HPDE6-E6E7 (cell line): ENCODE measurements at regions not wholly inside any gene's neighbourhood (a gene's known extent, or its start where the extent isn't known, plus 50 kb on each side); places are given as distances from the start of the nearest gene placed in this dataset.
"Not testable (repeated sequence)": the region's sequence is repeated elsewhere in the genome, so short reads cannot be mapped to it uniquely, and the experiment has no call there.

Source experiments
- DNase-seq: peaks from one replicate; pipeline ENCODE4 v3.0.0; 2011; ENCODE audit warnings: missing footprints; ENCODE audit errors: extremely low spot score

GRCh38 chr2:72078773-72079172, 68.9 kb downstream of the CYP26B1 start:
- DNase-seq = no peak

- no peak for DNase-seq
Measured at GRCh38 chr2:72077702-72078169, 69.9 kb downstream of the CYP26B1 start.

GRCh38 chr2:72073373-72073772, 74.3 kb downstream of the CYP26B1 start:
- not testable (repeated sequence) for DNase-seq

- not testable (repeated sequence) for DNase-seq
Measured at GRCh38 chr2:72064197-72064596, 83.5 kb downstream of the CYP26B1 start.

GRCh38 chr2:72062336-72062735, 85.3 kb downstream of the CYP26B1 start:
- no peak for DNase-seq

- DNase-seq = no peak
Measured at GRCh38 chr2:72057308-72057707, 90.4 kb downstream of the CYP26B1 start.

GRCh38 chr2:72051971-72052505, 95.6 kb downstream of the CYP26B1 start:
- no peak for DNase-seq

- no peak for DNase-seq
Measured at GRCh38 chr2:72051204-72051603, 96.5 kb downstream of the CYP26B1 start.

GRCh38 chr2:72050734-72051133, 96.9 kb downstream of the CYP26B1 start:
- DNase-seq = no peak

GRCh38 chr2:72048881-72049477, 98.7 kb downstream of the CYP26B1 start:
- no peak for DNase-seq

GRCh38 chr2:72043985-72044384, 103.7 kb downstream of the CYP26B1 start:
- no peak for DNase-seq

GRCh38 chr2:72041638-72042111, 106.0 kb downstream of the CYP26B1 start:
- peak; percentile 79 for DNase-seq

- no peak for DNase-seq
Measured at GRCh38 chr2:72040629-72041571, 106.8 kb downstream of the CYP26B1 start.

GRCh38 chr2:72038524-72038923, 109.1 kb downstream of the CYP26B1 start:
- DNase-seq = no peak

- DNase-seq = no peak
Measured at GRCh38 chr2:72037261-72037666, 110.4 kb downstream of the CYP26B1 start.

- no peak for DNase-seq
Measured at GRCh38 chr2:72036595-72036994, 111.1 kb downstream of the CYP26B1 start.

GRCh38 chr2:72036173-72036545, 111.5 kb downstream of the CYP26B1 start:
- no peak for DNase-seq

GRCh38 chr2:72035518-72036172, 112.0 kb downstream of the CYP26B1 start:
- no peak for DNase-seq

- no peak for DNase-seq
Measured at GRCh38 chr2:72034353-72035095, 113.1 kb downstream of the CYP26B1 start.

- DNase-seq = no peak
Measured at GRCh38 chr2:72033636-72034035, 114.0 kb downstream of the CYP26B1 start.

GRCh38 chr2:72032481-72033041, 115.1 kb downstream of the CYP26B1 start:
- DNase-seq = no peak
